PC-9 (cell line): ENCODE measurements at regions not wholly inside any gene's neighbourhood (a gene's known extent, or its start where the extent isn't known, plus 50 kb on each side); places are given as distances from the start of the nearest gene placed in this dataset.

Source experiments
- BruUV-seq: library from RNA; stranded (reverse); fragments of 400-500 nt; replicated peaks from 2 replicates; lab custom pipeline; 2021; lab: Mats Ljungman, UMichigan
- CTCF ChIA-PET: fragments of 300-600 bp; sonication (Branson Sonifier 250); formaldehyde crosslinking; loops from one replicate; lab custom pipeline; 2022; ENCODE audit warnings: antibody characterized with exemption; lab: Charles Lee
- POLR2A ChIA-PET: fragments of 300-600 bp; sonication (Branson Sonifier 250); formaldehyde crosslinking; loops from one replicate; lab custom pipeline; 2022; ENCODE audit warnings: antibody characterized with exemption; ENCODE audit not compliant: unreplicated experiment; lab: Charles Lee
- DNase-seq, 2 experiments: peaks; one replicate each; pipeline versions ENCODE4 v3.0.0 to v3.0.0-alpha.2; 2015 to 2022; ENCODE audit warnings: mixed read lengths in 1 of 2
- H2AFZ ChIP-seq: fragments of 200-600 bp; sonication (generic); 2 replicates; pipeline ENCODE4 v1.8.1; 2017; ENCODE audit warnings: antibody characterized with exemption
- H3F3A ChIP-seq: fragments of 200-600 bp; sonication (generic); 2 replicates; pipeline ENCODE4 v1.8.1; 2017; ENCODE audit warnings: antibody characterized with exemption, mild to moderate bottlenecking, low read depth; ENCODE audit not compliant: insufficient read depth
- H3K27ac ChIP-seq: fragments of 200-600 bp; sonication (generic); 2 replicates; pipeline ENCODE4 v1.6.1; 2016; ENCODE audit warnings: mixed run types
- H3K27me3 ChIP-seq: fragments of 200-600 bp; sonication (generic); 2 replicates; pipeline ENCODE4 v1.6.1; 2016; ENCODE audit warnings: low read depth, mixed run types; ENCODE audit not compliant: insufficient read depth
- H3K36me3 ChIP-seq: fragments of 200-600 bp; sonication (generic); 2 replicates; pipeline ENCODE4 v1.6.1; 2016; ENCODE audit warnings: low read depth, mixed run types
- H3K4me1 ChIP-seq: fragments of 200-600 bp; sonication (generic); replicated peaks from 2 replicates; pipeline ENCODE4 v1.6.1; 2016; ENCODE audit warnings: mixed run types; ENCODE audit not compliant: insufficient read depth
- H3K4me2 ChIP-seq: fragments of 200-600 bp; sonication (generic); 2 replicates; pipeline ENCODE4 v1.6.1; 2017; ENCODE audit warnings: mixed run types
- H3K4me3 ChIP-seq: fragments of 200-600 bp; sonication (generic); 2 replicates; pipeline ENCODE4 v1.6.1; 2016; ENCODE audit warnings: mixed run types
- H3K79me2 ChIP-seq: fragments of 200-600 bp; sonication (generic); 2 replicates; pipeline ENCODE4 v1.6.1; 2017; ENCODE audit warnings: low read depth, mixed run types
- H3K9me2 ChIP-seq: fragments of 200-600 bp; sonication (generic); 2 replicates; pipeline ENCODE4 v1.8.1; 2017; ENCODE audit warnings: mild to moderate bottlenecking; ENCODE audit not compliant: insufficient read depth
- H3K9me3 ChIP-seq: fragments of 200-600 bp; sonication (generic); 2 replicates; pipeline ENCODE4 v1.8.1; 2016; ENCODE audit warnings: low read depth; ENCODE audit not compliant: insufficient read depth
- H4K20me1 ChIP-seq: fragments of 200-600 bp; sonication (generic); 2 replicates; pipeline ENCODE4 v1.8.1; 2017; ENCODE audit not compliant: insufficient read depth
- EZH2 ChIP-seq: fragments of 200-600 bp; sonication (generic); IDR thresholded peaks from 2 replicates; pipeline ENCODE4 v1.8.0; 2017; ENCODE audit warnings: antibody characterized with exemption, low read depth
- intact Hi-C: fragments of 100-400 bp; cut with micrococcal nuclease; formaldehyde crosslinking; loops from one replicate; pipeline ENCODE4 v1.10.0; 2022; ENCODE audit not compliant: unreplicated experiment
- TF ChIP-seq, protein P1 (sequence below): fragments of 200-600 bp; sonication (generic); conservative IDR thresholded peaks from 2 replicates; pipeline ENCODE4 v1.6.1; 2017; ENCODE audit warnings: mixed run types, antibody characterized with exemption, mild to moderate bottlenecking, moderate library complexity

DNA sequence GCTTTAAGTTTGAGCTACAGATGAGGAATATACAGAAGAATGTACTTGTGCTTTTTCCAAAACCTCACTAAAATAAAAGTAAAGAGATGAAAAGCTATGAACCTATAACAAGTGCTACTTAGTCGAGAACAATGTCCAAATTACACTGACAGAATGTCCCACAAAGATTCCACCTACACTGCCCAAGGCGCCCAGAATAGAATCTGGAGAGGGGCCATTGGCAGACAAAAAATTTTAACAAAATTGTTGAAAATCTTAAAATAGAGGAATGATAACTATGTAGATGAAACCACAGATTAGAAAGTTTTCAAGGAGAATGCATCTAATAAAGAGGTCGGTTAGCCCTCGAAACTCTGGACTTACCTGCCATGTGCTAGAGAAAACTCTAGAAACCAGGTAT, 235.3 kb downstream of the CETN3 start:
- intact Hi-C loops: no loop called here
- no peak overlapping the region for H2AFZ ChIP-seq
- BruUV-seq: no TSS peak
- ChIA-PET POLR2A (no interaction called here), CTCF (no interaction called here)
- H3K4me2 ChIP-seq: no peak overlapping the region
- H3K9me3 ChIP-seq: no peaks in the 10 kb centered on the region
- H3K27ac ChIP-seq: no peak overlapping the region
- H3K9me2 ChIP-seq: no peaks in the 10 kb centered on the region; the same call in 1 of the 2 replicates
- H3F3A ChIP-seq: no peaks in the 10 kb centered on the region
- no peaks in the 10 kb centered on the region for H3K36me3 ChIP-seq
- H3K27me3 ChIP-seq: no peaks in the 10 kb centered on the region
- no peaks in the 10 kb centered on the region for H4K20me1 ChIP-seq
- no peak for DNase-seq
- no peaks in the 10 kb centered on the region for H3K79me2 ChIP-seq
- TF ChIP-seq, protein P1, sequence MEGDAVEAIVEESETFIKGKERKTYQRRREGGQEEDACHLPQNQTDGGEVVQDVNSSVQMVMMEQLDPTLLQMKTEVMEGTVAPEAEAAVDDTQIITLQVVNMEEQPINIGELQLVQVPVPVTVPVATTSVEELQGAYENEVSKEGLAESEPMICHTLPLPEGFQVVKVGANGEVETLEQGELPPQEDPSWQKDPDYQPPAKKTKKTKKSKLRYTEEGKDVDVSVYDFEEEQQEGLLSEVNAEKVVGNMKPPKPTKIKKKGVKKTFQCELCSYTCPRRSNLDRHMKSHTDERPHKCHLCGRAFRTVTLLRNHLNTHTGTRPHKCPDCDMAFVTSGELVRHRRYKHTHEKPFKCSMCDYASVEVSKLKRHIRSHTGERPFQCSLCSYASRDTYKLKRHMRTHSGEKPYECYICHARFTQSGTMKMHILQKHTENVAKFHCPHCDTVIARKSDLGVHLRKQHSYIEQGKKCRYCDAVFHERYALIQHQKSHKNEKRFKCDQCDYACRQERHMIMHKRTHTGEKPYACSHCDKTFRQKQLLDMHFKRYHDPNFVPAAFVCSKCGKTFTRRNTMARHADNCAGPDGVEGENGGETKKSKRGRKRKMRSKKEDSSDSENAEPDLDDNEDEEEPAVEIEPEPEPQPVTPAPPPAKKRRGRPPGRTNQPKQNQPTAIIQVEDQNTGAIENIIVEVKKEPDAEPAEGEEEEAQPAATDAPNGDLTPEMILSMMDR: no peak
- TF ChIP-seq EZH2: no peak
- H3K4me3 ChIP-seq: no peak overlapping the region
- no peaks in the 10 kb centered on the region for H3K4me1 ChIP-seq

DNA sequence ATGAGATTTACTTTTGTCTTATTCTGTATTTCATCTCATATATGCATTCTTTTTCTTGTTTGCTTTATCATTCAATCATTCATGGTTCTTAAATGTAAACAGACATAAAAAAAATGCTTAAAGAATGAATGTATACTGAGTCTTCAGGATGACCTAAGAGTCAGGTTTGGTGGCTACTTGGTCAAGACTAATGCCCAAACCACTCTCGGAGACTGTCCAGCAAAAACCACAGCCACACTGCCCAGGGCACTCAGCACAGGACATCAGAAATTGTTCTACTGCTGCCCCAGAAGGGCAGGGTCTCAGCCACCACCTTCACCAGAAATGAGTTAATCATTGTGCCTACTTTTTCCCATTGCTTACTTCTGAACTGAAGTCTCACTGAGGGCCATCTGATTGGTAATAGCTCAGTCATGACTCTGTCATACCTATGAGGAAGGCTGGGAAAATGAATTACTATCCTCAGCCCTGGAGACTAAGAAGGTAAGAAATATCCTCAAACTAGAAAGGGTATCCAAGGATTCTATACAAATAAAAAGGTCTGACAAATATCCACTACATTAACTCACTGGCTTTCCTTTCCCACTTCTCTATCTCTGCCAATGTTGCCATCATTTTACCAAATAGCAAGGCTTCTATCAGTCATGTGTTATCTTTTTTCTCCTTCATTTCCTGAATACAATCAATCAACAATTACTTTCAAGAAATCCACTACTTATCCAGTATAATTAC, 236.1 kb downstream of the CETN3 start:
- no peaks in the 10 kb centered on the region; the same call in 1 of the 2 replicates for H3K9me2 ChIP-seq

DNA sequence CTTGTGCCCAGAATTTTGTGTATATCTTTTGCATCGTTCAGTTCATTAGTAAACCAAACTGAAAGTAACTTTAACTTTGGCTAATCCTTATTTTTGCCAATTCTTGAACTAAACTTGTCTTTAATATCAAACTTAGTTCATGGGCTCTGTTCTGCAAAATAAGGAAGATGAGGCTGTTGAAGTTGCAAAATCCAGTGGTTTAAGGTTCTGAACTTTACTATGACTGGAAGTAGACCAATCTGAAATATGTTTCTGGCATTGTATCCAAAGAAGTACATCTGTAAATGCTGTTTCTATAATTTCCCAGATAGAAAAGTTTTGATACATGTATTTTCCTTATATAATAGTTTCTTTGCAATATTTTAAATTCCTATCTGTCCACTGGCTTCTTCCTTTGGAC, 238.1 kb downstream of the CETN3 start:
- Histone ChIP-seq H3K4me1 (no peaks in the 10 kb centered on the region), H3K9me3 (no peaks in the 10 kb centered on the region), H3K27ac (no peak overlapping the region), H3K4me2 (no peak overlapping the region), H3K9me2 (no peaks in the 10 kb centered on the region; the same call in 1 of the 2 replicates), H4K20me1 (no peaks in the 10 kb centered on the region), H3K4me3 (no peak overlapping the region), H3F3A (no peaks in the 10 kb centered on the region), H3K36me3 (no peaks in the 10 kb centered on the region), H3K27me3 (no peaks in the 10 kb centered on the region), H3K79me2 (no peaks in the 10 kb centered on the region), H2AFZ (no peak overlapping the region)
- no peak for DNase-seq
- intact Hi-C loops: no loop called here
- ChIA-PET CTCF (no interaction called here), POLR2A (no interaction called here)
- TF ChIP-seq, protein P1: no peak
- no peak for TF ChIP-seq EZH2
- no TSS peak for BruUV-seq

More for the DNA sequence above, 236.1 kb downstream of the CETN3 start:
- Histone ChIP-seq H4K20me1 (no peaks in the 10 kb centered on the region), H3K4me3 (no peak overlapping the region), H3K4me2 (no peak overlapping the region), H3K36me3 (no peaks in the 10 kb centered on the region), H3K4me1 (no peaks in the 10 kb centered on the region), H3K9me3 (no peaks in the 10 kb centered on the region), H3K27ac (no peak overlapping the region), H3F3A (no peaks in the 10 kb centered on the region), H3K79me2 (no peaks in the 10 kb centered on the region), H3K27me3 (no peaks in the 10 kb centered on the region), H2AFZ (no peak overlapping the region)
- TF ChIP-seq EZH2: no peak
- TF ChIP-seq, protein P1: no peak
- BruUV-seq: no TSS peak
- ChIA-PET POLR2A (no interaction called here), CTCF (no interaction called here)
- intact Hi-C loops: no loop called here
- DNase-seq: no peak
